ENCODE measurements at regions not wholly inside any gene's neighbourhood (a gene's known extent, or its start where the extent isn't known, plus 50 kb on each side); places are given as distances from the start of the nearest gene placed in this dataset.
"Not testable (repeated sequence)": the region's sequence is repeated elsewhere in the genome, so short reads cannot be mapped to it uniquely, and the experiment has no call there.

- Histone ChIP-seq H3K27ac (ENCODE audit: low read depth, low read length) (no peak overlapping the region), H3K4me3 (ENCODE audit: low read depth, low read length) (no peak overlapping the region), H3K4me1 (ENCODE audit: control insufficient read depth, insufficient read depth, low read length) (no peaks in the 10 kb centered on the region; the same call in 1 of the 2 replicates), H3K36me3 (ENCODE audit: control insufficient read depth, insufficient read depth, low read length) (no peaks in the 10 kb centered on the region), H3K9me3 (ENCODE audit: control insufficient read depth, insufficient read depth, low read depth, low read length) (peaks cover 11% of the 10 kb centered on the region; the same call in 1 of the 2 replicates), H3K9ac (ENCODE audit: low read length) (no peak overlapping the region), H3K27me3 (ENCODE audit: control insufficient read depth, insufficient read depth, low read length) (no peaks in the 10 kb centered on the region)
These were observed 2506.6 kb downstream of the ARAP2 start for GRCh38 chr4:33737726-33738125.

- Histone ChIP-seq H3K4me1 (ENCODE audit: control insufficient read depth, insufficient read depth, low read length) (no peaks in the 10 kb centered on the region; the same call in 1 of the 2 replicates), H3K36me3 (ENCODE audit: control insufficient read depth, insufficient read depth, low read length) (no peaks in the 10 kb centered on the region), H3K4me3 (ENCODE audit: low read depth, low read length) (no peak overlapping the region), H3K27me3 (ENCODE audit: control insufficient read depth, insufficient read depth, low read length) (no peaks in the 10 kb centered on the region), H3K9ac (ENCODE audit: low read length) (peak overlapping the region; percentile 51), H3K27ac (ENCODE audit: low read depth, low read length) (peak overlapping the region; percentile 25; the same call in 1 of the 2 replicates), H3K9me3 (ENCODE audit: control insufficient read depth, insufficient read depth, low read depth, low read length) (peaks cover 17% of the 10 kb centered on the region)
These were observed 2504.3 kb downstream of the ARAP2 start for GRCh38 chr4:33739884-33740632.

- H3K4me1 ChIP-seq (ENCODE audit: control insufficient read depth, insufficient read depth, low read length); H3K4me3 ChIP-seq (ENCODE audit: low read depth, low read length); H3K27me3 ChIP-seq (ENCODE audit: control insufficient read depth, insufficient read depth, low read length); H3K27ac ChIP-seq (ENCODE audit: low read depth, low read length); H3K36me3 ChIP-seq (ENCODE audit: control insufficient read depth, insufficient read depth, low read length): not testable (repeated sequence)
- H3K9ac ChIP-seq (ENCODE audit: low read length), result peak overlapping the region; percentile 1
- peaks cover 11% of the 10 kb centered on the region for H3K9me3 ChIP-seq (ENCODE audit: control insufficient read depth, insufficient read depth, low read depth, low read length)
These were observed 2503.4 kb downstream of the ARAP2 start for GRCh38 chr4:33740871-33741270.

- Histone ChIP-seq H3K9ac (ENCODE audit: low read length) (no peak overlapping the region), H3K4me3 (ENCODE audit: low read depth, low read length) (no peak overlapping the region), H3K27ac (ENCODE audit: low read depth, low read length) (0 out of 2 replicates have a peak overlapping the region, but pooled peaks have one; percentile 53)
These were observed 2497.3 kb downstream of the ARAP2 start for GRCh38 chr4:33746979-33747378.

GRCh38 chr4:33751050-33751449 lies 2493.3 kb downstream of the ARAP2 start:
- Histone ChIP-seq H3K4me3 (ENCODE audit: low read depth, low read length) (no peak overlapping the region), H3K27ac (ENCODE audit: low read depth, low read length) (no peak overlapping the region), H3K36me3 (ENCODE audit: control insufficient read depth, insufficient read depth, low read length) (no peaks in the 10 kb centered on the region), H3K4me1 (ENCODE audit: control insufficient read depth, insufficient read depth, low read length) (no peaks in the 10 kb centered on the region), H3K9ac (ENCODE audit: low read length) (no peak overlapping the region), H3K27me3 (ENCODE audit: control insufficient read depth, insufficient read depth, low read length) (no peaks in the 10 kb centered on the region), H3K9me3 (ENCODE audit: control insufficient read depth, insufficient read depth, low read depth, low read length) (no peaks in the 10 kb centered on the region; the same call in 1 of the 2 replicates)

More at GRCh38 chr4:33746979-33747378, 2497.3 kb downstream of the ARAP2 start:
- Histone ChIP-seq H3K4me1 (ENCODE audit: control insufficient read depth, insufficient read depth, low read length) (no peaks in the 10 kb centered on the region), H3K9me3 (ENCODE audit: control insufficient read depth, insufficient read depth, low read depth, low read length) (peaks cover 11% of the 10 kb centered on the region), H3K36me3 (ENCODE audit: control insufficient read depth, insufficient read depth, low read length) (no peaks in the 10 kb centered on the region), H3K27me3 (ENCODE audit: control insufficient read depth, insufficient read depth, low read length) (no peaks in the 10 kb centered on the region)

GRCh38 chr4:33772582-33772981 lies 2471.7 kb downstream of the ARAP2 start:
- H3K4me3 ChIP-seq (ENCODE audit: low read depth, low read length), result no peak overlapping the region
- no peaks in the 10 kb centered on the region for H3K9me3 ChIP-seq (ENCODE audit: control insufficient read depth, insufficient read depth, low read depth, low read length)

GRCh38 chr4:33780952-33781791 lies 2463.1 kb downstream of the ARAP2 start:
- no peaks in the 10 kb centered on the region for H3K36me3 ChIP-seq (ENCODE audit: control insufficient read depth, insufficient read depth, low read length)
- H3K4me1 ChIP-seq (ENCODE audit: control insufficient read depth, insufficient read depth, low read length), result no peaks in the 10 kb centered on the region
- H3K4me3 ChIP-seq (ENCODE audit: low read depth, low read length), result no peak overlapping the region
- no peaks in the 10 kb centered on the region for H3K27me3 ChIP-seq (ENCODE audit: control insufficient read depth, insufficient read depth, low read length)
- no peak overlapping the region for H3K27ac ChIP-seq (ENCODE audit: low read depth, low read length)
- H3K9ac ChIP-seq (ENCODE audit: low read length), result no peak overlapping the region
- no peaks in the 10 kb centered on the region for H3K9me3 ChIP-seq (ENCODE audit: control insufficient read depth, insufficient read depth, low read depth, low read length)

More at GRCh38 chr4:33772582-33772981, 2471.7 kb downstream of the ARAP2 start:
- Histone ChIP-seq H3K27ac (ENCODE audit: low read depth, low read length) (no peak overlapping the region), H3K9ac (ENCODE audit: low read length) (no peak overlapping the region), H3K4me1 (ENCODE audit: control insufficient read depth, insufficient read depth, low read length) (no peaks in the 10 kb centered on the region), H3K27me3 (ENCODE audit: control insufficient read depth, insufficient read depth, low read length) (no peaks in the 10 kb centered on the region), H3K36me3 (ENCODE audit: control insufficient read depth, insufficient read depth, low read length) (no peaks in the 10 kb centered on the region)

- H3K36me3 ChIP-seq (ENCODE audit: control insufficient read depth, insufficient read depth, low read length), result no peaks in the 10 kb centered on the region
- no peaks in the 10 kb centered on the region for H3K27me3 ChIP-seq (ENCODE audit: control insufficient read depth, insufficient read depth, low read length)
- H3K9me3 ChIP-seq (ENCODE audit: control insufficient read depth, insufficient read depth, low read depth, low read length), result no peaks in the 10 kb centered on the region
- H3K4me1 ChIP-seq (ENCODE audit: control insufficient read depth, insufficient read depth, low read length), result no peaks in the 10 kb centered on the region
- no peak overlapping the region for H3K27ac ChIP-seq (ENCODE audit: low read depth, low read length)
- H3K4me3 ChIP-seq (ENCODE audit: low read depth, low read length), result no peak overlapping the region
- H3K9ac ChIP-seq (ENCODE audit: low read length), result no peak overlapping the region
These were observed 2458.5 kb downstream of the ARAP2 start for GRCh38 chr4:33785843-33786242.

GRCh38 chr4:33802578-33802977 lies 2441.7 kb downstream of the ARAP2 start:
- Histone ChIP-seq H3K36me3 (ENCODE audit: control insufficient read depth, insufficient read depth, low read length) (no peaks in the 10 kb centered on the region), H3K9ac (ENCODE audit: low read length) (no peak overlapping the region), H3K4me3 (ENCODE audit: low read depth, low read length) (no peak overlapping the region), H3K27me3 (ENCODE audit: control insufficient read depth, insufficient read depth, low read length) (no peaks in the 10 kb centered on the region), H3K27ac (ENCODE audit: low read depth, low read length) (no peak overlapping the region), H3K4me1 (ENCODE audit: control insufficient read depth, insufficient read depth, low read length) (no peaks in the 10 kb centered on the region), H3K9me3 (ENCODE audit: control insufficient read depth, insufficient read depth, low read depth, low read length) (no peaks in the 10 kb centered on the region)

- no peak overlapping the region for H3K27ac ChIP-seq (ENCODE audit: low read depth, low read length)
- no peak overlapping the region for H3K4me3 ChIP-seq (ENCODE audit: low read depth, low read length)
- no peak overlapping the region for H3K9ac ChIP-seq (ENCODE audit: low read length)
- no peaks in the 10 kb centered on the region for H3K4me1 ChIP-seq (ENCODE audit: control insufficient read depth, insufficient read depth, low read length)
- H3K9me3 ChIP-seq (ENCODE audit: control insufficient read depth, insufficient read depth, low read depth, low read length), result no peaks in the 10 kb centered on the region
- H3K36me3 ChIP-seq (ENCODE audit: control insufficient read depth, insufficient read depth, low read length), result no peaks in the 10 kb centered on the region
- H3K27me3 ChIP-seq (ENCODE audit: control insufficient read depth, insufficient read depth, low read length), result no peaks in the 10 kb centered on the region
These were observed 2418.6 kb downstream of the ARAP2 start for GRCh38 chr4:33825685-33826084.

- H3K4me1 ChIP-seq (ENCODE audit: control insufficient read depth, insufficient read depth, low read length); H3K9me3 ChIP-seq (ENCODE audit: control insufficient read depth, insufficient read depth, low read depth, low read length); H3K36me3 ChIP-seq (ENCODE audit: control insufficient read depth, insufficient read depth, low read length); H3K27me3 ChIP-seq (ENCODE audit: control insufficient read depth, insufficient read depth, low read length); H3K9ac ChIP-seq (ENCODE audit: low read length); H3K4me3 ChIP-seq (ENCODE audit: low read depth, low read length); H3K27ac ChIP-seq (ENCODE audit: low read depth, low read length): not testable (repeated sequence)
These were observed 2415.0 kb downstream of the ARAP2 start for GRCh38 chr4:33829356-33829755.
